ENCODE measurements at regions not wholly inside any gene's neighbourhood (a gene's known extent, or its start where the extent isn't known, plus 50 kb on each side); places are given as distances from the start of the nearest gene placed in this dataset.

GRCh38 chr10:42974693-42975002 is 102.2 kb upstream of the RET start:
- no peak overlapping the region for H2BK5ac ChIP-seq (ENCODE audit: insufficient read length, low read length)
- Mint-ChIP-seq H3K27me3 (ENCODE audit: low read depth) (no peaks in the 10 kb centered on the region; the same call in 1 of the 2 replicates), H3K36me3 (ENCODE audit: insufficient read depth in 1 of 3, low read depth in 3 of 3) (no peaks in the 10 kb centered on the region; a peak in 1 of 7 replicates), H3K9me3 (no peaks in the 10 kb centered on the region; a peak in 1 of 5 replicates), H3K4me1 (peaks cover 1 to 9% of the 10 kb centered on the region in 2 experiments), H3K4me3 (no peak overlapping the region), H3K27ac (no peak overlapping the region)
- H4K8ac ChIP-seq (replicated peaks; ENCODE audit: insufficient read length, low read depth, low read length), result no peak overlapping the region
- H2BK20ac ChIP-seq (ENCODE audit: low read depth, low read length, poor library complexity, severe bottlenecking), result no peak overlapping the region
- H2BK120ac ChIP-seq (ENCODE audit: low read depth, low read length, poor library complexity, severe bottlenecking), result no peak overlapping the region
- H3K56ac ChIP-seq (ENCODE audit: insufficient read length, low read depth, low read length), result no peak overlapping the region
- H3K79me2 ChIP-seq (ENCODE audit: insufficient read depth, low read length), result no peaks in the 10 kb centered on the region
- no peak overlapping the region for H3K27ac ChIP-seq (ENCODE audit: insufficient read length, low read depth, low read length)
- H2BK12ac ChIP-seq (ENCODE audit: insufficient read length, low read depth, low read length), result no peak overlapping the region
- H3K9ac ChIP-seq (ENCODE audit: extremely low read depth, insufficient read length, low read length), result no peak overlapping the region
- no peak overlapping the region for H2AK5ac ChIP-seq (ENCODE audit: insufficient read length, low read length)
- no peak overlapping the region for H2BK15ac ChIP-seq (ENCODE audit: low read depth, low read length)
- no peaks in the 10 kb centered on the region for H3K9me3 ChIP-seq (ENCODE audit: control insufficient read depth, low read depth, low read length)
- no peaks in the 10 kb centered on the region for H4K20me1 ChIP-seq (ENCODE audit: control insufficient read depth, insufficient read depth, insufficient read length)
- H3K18ac ChIP-seq (ENCODE audit: insufficient read length, low read depth, low read length), result no peak overlapping the region
- no peaks in the 10 kb centered on the region for H3K79me1 ChIP-seq (ENCODE audit: insufficient read depth, low read depth, low read length, poor library complexity, severe bottlenecking)
- no peak for TF ChIP-seq CTCF (conservative IDR thresholded peaks at IDR 0.05)
- H3K4me2 ChIP-seq (ENCODE audit: insufficient read depth, insufficient read length, low read length), result no peak overlapping the region
- H3K4me1 ChIP-seq (ENCODE audit: insufficient read depth, low read length), result no peaks in the 10 kb centered on the region
- WGBS (ENCODE audit: extremely low coverage, insufficient read length, low lambda C conversion rate), result no CpG with 5 or more reads among the region's 3 CpGs
- no peak overlapping the region for H4K5ac ChIP-seq (ENCODE audit: insufficient read length, low read depth, low read length)
- H2AFZ ChIP-seq (ENCODE audit: low read length), result no peak overlapping the region
- H3K14ac ChIP-seq (ENCODE audit: insufficient read depth, low read length), result no peak overlapping the region; the same call in 1 of the 2 replicates
- H3K23ac ChIP-seq (ENCODE audit: insufficient read length, low read depth, low read length), result no peak overlapping the region
- no peak overlapping the region for H3K4ac ChIP-seq (ENCODE audit: low read depth, low read length)
- H3K23me2 ChIP-seq (ENCODE audit: insufficient read length, low read depth, low read length, poor library complexity, severe bottlenecking), result no peaks in the 10 kb centered on the region
- no peak overlapping the region for H3T11ph ChIP-seq (ENCODE audit: low read length)
- no peaks in the 10 kb centered on the region for H3K27me3 ChIP-seq (ENCODE audit: insufficient read depth, low read length)
- no peak for DNase-seq
- no peak overlapping the region for H4K91ac ChIP-seq (ENCODE audit: insufficient read length, low read depth, low read length)

Data from H9 (cell line).